PFSK-1 (cell line): ENCODE measurements at regions not wholly inside any gene's neighbourhood (a gene's known extent, or its start where the extent isn't known, plus 50 kb on each side); places are given as distances from the start of the nearest gene placed in this dataset.

Experiments
- FOXP2 ChIP-seq: optimal IDR thresholded peaks from 2 replicates; pipeline ENCODE3; 2011; ENCODE audit warnings: borderline replicate concordance, control low read depth, inconsistent platforms; ENCODE audit not compliant: insufficient read depth; ENCODE audit errors: extremely low read length, extremely low read depth
- POLR2AphosphoS5 ChIP-seq: IDR thresholded peaks from 2 replicates; pipeline ENCODE4 v1.6.1; 2012; ENCODE audit warnings: low read depth, mild to moderate bottlenecking, control low read depth, low read length, moderate library complexity
- REST ChIP-seq, 2 experiments: IDR thresholded peaks; 2 replicates each; pipeline versions ENCODE4 v1.6.1 to v1.8.0; 2011 to 2012; ENCODE audit warnings: low read depth in 2 of 2, low read length in 2 of 2, control low read depth in 1 of 2, inconsistent platforms in 1 of 2, mild to moderate bottlenecking in 1 of 2, moderate library complexity in 1 of 2; ENCODE audit not compliant: insufficient read depth in 1 of 2
- SIN3A ChIP-seq: IDR thresholded peaks from 2 replicates; pipeline ENCODE4 v1.6.1; 2012; ENCODE audit warnings: mild to moderate bottlenecking, low read length, moderate library complexity, borderline replicate concordance; ENCODE audit not compliant: insufficient read depth
- TAF1 ChIP-seq: IDR thresholded peaks from 2 replicates; pipeline ENCODE4 v1.6.1; 2012; ENCODE audit warnings: low read length, control low read depth, borderline replicate concordance; ENCODE audit not compliant: insufficient read depth

DNA sequence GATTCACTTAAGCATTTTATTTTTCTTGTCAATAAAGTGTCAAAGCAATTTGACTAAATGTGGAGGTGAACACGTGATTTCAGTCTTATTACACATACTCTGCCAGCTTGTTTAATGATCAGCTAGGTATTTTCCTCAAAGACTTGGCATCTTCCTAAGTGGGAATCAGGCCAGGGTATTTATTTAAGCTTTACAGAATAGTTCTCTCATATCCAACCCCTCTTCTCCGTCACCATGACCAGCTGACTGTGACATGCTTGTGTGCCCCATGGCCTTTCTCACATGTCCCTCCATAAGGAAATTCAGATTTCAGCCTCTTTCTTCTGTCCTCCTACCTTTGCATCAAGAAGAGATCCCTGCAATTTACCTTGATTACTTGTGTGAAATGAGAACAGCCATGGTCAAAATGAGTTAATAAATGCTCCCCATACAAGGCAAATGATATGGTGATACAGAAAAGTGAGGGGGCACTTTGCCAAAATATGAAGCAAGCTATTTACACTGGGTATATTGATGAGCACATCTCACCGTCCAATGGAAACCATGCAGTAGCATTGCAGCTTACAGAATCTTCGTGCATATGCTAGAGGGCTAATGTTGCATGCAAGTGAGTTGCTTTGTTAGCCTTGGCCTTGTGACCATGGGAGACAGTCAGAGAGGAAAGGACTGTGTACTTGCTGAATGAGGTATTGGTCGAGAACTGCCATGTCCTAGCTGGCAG lies 202.2 kb downstream of the RNF152 start:
- TF ChIP-seq REST (IDR thresholded peaks at IDR 0.05; ENCODE audit: insufficient read depth in 1 of 2, low read depth in 2 of 2, low read length in 2 of 2) (no peak), SIN3A (no peak), POLR2AphosphoS5 (no peak), TAF1 (no peak), FOXP2 (no peak)
